GM12872 (cell line): ENCODE measurements at regions not wholly inside any gene's neighbourhood (a gene's known extent, or its start where the extent isn't known, plus 50 kb on each side); places are given as distances from the start of the nearest gene placed in this dataset.

ENCODE experiments used
- TF ChIP-seq, protein P1 (sequence below): IDR thresholded peaks from 3 replicates; pipeline ENCODE4 v1.5.1; 2011; ENCODE audit warnings: low read depth, mild to moderate bottlenecking, low read length, moderate library complexity; ENCODE audit not compliant: insufficient read depth

DNA sequence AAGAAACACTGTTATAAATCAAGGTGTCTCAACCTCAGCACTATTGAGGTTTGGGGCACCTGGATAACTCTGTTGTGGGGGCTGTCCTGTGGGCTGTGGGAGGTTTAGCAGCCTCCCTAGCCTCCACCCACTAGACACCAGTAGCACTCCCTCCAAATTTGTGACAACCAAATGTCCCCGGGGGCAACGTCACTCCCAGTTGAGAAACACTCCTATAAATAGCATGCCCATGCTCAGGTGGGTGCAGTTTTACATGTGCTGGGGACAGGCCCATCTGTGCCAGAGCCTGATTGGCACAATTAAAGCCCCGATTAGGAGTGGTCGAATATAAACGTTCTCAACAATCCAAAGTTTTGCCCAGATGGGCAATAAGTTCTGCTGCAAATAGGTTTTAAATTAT, 78.9 kb downstream of the FAM50B start:
- TF ChIP-seq, protein P1, sequence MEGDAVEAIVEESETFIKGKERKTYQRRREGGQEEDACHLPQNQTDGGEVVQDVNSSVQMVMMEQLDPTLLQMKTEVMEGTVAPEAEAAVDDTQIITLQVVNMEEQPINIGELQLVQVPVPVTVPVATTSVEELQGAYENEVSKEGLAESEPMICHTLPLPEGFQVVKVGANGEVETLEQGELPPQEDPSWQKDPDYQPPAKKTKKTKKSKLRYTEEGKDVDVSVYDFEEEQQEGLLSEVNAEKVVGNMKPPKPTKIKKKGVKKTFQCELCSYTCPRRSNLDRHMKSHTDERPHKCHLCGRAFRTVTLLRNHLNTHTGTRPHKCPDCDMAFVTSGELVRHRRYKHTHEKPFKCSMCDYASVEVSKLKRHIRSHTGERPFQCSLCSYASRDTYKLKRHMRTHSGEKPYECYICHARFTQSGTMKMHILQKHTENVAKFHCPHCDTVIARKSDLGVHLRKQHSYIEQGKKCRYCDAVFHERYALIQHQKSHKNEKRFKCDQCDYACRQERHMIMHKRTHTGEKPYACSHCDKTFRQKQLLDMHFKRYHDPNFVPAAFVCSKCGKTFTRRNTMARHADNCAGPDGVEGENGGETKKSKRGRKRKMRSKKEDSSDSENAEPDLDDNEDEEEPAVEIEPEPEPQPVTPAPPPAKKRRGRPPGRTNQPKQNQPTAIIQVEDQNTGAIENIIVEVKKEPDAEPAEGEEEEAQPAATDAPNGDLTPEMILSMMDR: no peak

DNA sequence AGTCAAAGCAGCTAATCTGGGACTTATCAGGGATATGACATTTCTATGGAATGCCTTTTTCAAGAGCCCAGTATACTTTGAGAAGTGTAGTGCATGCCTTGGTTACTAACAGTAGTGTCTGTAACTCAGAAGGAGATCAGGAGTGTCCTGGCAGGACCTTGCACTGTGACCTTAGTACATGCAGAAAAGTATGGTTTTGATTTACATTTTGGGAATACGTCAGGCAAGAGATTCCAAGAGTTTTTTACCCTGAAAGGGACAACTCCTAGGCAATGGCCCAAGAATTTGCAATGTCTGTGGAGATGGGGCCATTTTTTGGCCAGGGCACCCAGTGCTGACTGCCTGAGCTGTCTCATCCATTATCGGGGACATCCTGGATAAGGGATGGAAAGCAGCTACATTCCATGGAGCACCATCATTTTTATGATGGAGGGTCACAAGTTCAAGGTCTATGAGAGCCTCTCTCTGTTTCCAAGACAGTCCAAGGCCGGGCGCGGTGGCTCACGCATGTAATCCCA, 80.2 kb downstream of the FAM50B start:
- TF ChIP-seq, protein P1: no peak

DNA sequence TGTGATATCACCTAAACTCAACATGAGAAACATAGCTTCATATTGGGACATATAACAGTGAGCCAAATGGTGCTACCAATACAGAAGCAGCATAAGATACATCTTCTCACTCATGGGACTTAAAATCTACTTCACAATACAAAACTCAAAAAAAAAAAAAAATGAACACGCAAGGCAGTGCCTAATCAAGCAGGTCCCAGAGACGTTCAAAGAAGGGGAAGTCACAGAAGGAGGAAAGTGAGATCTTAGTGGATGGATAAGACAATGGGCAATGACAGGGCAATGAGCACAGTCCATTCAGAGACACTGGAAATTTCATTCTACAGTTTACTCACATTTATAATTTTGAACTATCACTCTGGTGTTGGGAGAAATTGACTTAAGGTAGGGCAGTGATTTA, 88.3 kb downstream of the FAM50B start:
- TF ChIP-seq, protein P1: no peak

DNA sequence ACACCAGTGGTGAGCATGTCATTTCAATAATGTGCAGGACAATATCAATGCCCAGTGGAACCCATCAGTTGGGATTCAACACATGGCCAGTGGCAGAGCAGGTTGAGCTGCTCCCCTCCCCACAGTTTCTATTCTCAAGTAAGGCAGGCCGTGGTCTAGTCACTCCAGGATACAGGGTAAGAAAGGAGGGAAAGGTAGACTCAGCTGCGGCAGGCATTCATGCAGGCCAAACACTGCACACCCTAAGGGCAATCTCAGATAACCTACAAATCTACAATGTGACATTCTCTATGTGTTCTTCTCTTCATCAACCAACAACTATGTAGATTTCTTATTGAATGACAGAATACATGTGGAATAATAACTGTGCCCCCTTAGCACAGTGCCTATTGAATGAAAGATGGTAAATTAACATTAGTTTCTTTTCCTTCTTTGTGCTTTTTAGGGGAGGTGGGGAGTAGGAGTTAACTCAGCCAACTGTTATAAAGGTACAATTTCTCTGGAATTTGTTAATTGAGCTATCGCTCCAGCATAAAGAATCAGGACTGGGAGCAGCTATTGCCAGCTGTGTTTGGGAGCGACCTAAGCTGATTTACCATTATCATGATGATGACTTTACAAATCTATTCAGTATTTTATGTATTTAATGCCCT, 89.7 kb downstream of the FAM50B start:
- TF ChIP-seq, protein P1: no peak

DNA sequence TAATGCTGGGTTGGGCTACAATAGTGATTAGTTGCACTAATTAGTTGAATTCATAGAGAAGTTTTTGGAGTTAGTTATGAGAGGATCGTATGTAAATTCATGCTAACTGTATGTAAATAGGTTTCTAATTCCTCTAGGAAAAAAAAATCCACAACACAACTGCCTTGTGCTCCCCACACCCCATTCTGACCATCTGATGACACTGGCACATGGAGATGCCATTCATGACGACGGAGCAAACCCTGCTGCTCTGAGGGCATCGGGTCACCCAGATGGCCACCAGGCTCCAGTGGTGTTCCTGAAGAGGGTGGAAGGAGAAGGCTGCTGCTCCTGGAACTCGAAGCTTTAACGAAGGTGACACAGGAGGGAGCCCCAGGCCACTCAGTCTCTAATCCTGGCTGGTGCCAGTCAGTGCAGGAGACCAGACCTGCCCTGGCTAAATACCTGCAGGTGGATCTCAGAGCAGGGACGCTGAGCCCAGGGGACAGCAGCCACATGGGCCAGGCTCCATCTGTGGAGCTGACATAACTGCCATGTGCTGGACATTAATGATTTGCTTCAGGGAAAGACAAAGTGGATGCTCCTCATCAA, 90.3 kb downstream of the FAM50B start:
- TF ChIP-seq, protein P1: no peak

DNA sequence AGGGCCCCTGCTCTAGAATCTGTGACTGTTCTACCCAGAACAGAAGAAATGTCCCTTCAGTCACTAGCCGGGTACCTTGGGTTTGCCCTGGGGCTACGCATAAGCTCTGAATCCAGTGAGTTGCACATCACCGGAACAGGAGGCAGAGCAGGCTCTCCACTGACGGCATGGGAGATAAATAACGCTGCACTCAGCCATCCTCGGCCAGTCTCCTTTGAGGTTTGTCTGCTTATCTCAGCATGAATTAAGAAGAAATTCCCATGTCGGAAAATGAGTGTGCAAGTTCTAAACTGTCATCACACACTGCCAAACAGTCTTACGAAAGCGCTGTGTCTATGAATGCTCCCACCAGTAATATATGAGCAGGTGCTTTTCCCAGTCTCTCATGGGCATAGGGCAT, 90.8 kb downstream of the FAM50B start:
- TF ChIP-seq, protein P1: no peak

DNA sequence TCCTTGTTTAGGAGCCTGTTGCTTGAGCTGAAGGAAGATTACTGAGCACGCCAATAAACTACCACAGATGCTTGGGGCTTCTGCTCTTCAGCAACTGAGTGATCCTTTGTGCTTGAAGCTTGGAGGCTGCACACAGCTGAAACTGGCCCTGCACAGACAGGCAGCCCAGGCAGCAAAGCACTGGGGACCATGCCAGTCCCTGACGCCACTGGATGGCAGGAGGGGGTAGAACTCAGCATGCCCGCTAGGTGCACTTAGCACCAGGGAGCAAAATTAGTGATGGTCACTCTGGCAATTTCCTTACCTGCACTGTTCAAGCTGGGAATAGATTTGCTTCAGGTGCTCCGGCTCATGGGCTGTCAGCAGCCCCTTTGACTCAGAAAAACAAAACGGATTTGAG, 91.5 kb downstream of the FAM50B start:
- TF ChIP-seq, protein P1: no peak
